GM06990 (cell line): ENCODE measurements at regions not wholly inside any gene's neighbourhood (a gene's known extent, or its start where the extent isn't known, plus 50 kb on each side); places are given as distances from the start of the nearest gene placed in this dataset.

Source experiments
- DNase-seq: peaks from one replicate; pipeline ENCODE4 v3.0.0-alpha.2; 2011; ENCODE audit not compliant: insufficient read length; ENCODE audit errors: extremely low read depth
- H3K27me3 ChIP-seq: replicated peaks from 2 replicates; pipeline ENCODE4 v1.6.0; 2011; ENCODE audit warnings: low read length; ENCODE audit not compliant: control insufficient read depth, insufficient read depth
- H3K36me3 ChIP-seq: 2 replicates; pipeline ENCODE4 v1.5.1; 2011; ENCODE audit warnings: low read length; ENCODE audit not compliant: control insufficient read depth, insufficient read depth
- H3K4me3 ChIP-seq: replicated peaks from 2 replicates; pipeline ENCODE4 v1.5.1; 2011; ENCODE audit warnings: low read depth, mild to moderate bottlenecking, control low read depth, low read length
- TF ChIP-seq, protein P1 (sequence below): IDR thresholded peaks from 2 replicates; pipeline ENCODE4 v1.5.1; 2011; ENCODE audit warnings: low read length, control low read depth, mild to moderate bottlenecking, inconsistent platforms; ENCODE audit not compliant: insufficient read depth, poor library complexity, severe bottlenecking

DNA sequence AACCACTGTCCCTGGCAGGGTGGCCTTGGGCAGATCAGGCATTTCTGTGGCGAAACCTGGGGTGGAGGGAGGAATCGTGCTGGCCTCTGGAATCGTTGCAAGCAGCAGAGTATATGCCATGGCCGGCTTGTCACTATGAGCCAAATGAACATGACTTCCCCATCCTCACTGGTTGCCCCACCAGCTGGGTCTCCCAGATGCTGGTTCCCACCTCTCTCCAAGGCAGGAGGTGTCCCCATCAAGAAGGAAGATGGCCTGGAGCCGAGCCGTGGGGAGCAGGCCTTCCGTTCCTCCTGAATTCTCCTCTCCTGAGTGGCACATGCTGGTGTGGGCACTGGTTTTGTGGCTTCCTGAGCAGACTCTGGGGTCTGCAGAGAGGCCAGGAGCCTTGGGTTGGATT is 60.2 kb upstream of the ACTRT2 start:
- Histone ChIP-seq H3K27me3 (no peaks in the 10 kb centered on the region), H3K36me3 (no peaks in the 10 kb centered on the region), H3K4me3 (no peak overlapping the region)
- TF ChIP-seq, protein P1, sequence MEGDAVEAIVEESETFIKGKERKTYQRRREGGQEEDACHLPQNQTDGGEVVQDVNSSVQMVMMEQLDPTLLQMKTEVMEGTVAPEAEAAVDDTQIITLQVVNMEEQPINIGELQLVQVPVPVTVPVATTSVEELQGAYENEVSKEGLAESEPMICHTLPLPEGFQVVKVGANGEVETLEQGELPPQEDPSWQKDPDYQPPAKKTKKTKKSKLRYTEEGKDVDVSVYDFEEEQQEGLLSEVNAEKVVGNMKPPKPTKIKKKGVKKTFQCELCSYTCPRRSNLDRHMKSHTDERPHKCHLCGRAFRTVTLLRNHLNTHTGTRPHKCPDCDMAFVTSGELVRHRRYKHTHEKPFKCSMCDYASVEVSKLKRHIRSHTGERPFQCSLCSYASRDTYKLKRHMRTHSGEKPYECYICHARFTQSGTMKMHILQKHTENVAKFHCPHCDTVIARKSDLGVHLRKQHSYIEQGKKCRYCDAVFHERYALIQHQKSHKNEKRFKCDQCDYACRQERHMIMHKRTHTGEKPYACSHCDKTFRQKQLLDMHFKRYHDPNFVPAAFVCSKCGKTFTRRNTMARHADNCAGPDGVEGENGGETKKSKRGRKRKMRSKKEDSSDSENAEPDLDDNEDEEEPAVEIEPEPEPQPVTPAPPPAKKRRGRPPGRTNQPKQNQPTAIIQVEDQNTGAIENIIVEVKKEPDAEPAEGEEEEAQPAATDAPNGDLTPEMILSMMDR = no peak
- no peak for DNase-seq

DNA sequence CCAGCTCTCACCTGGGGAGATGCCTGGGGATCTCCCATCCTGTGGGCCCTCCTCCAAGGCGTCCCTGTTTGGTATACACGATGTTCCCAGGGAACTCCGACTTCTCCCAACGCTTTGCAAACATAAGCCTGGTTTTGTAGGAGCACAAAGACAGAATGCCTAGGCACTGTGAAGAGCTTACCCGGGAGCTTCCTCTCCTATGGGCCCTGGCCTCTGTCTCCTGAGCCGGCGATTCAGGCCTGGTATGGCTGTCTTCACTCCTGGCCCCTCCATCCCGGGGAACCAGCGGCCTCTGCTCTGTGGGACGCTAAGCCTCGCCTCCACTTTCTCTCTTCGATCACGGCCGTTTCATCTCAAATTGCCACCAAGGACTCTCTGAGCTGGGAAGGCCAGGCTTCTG is 59.6 kb upstream of the ACTRT2 start:
- DNase-seq = no peak
- TF ChIP-seq, protein P1 = no peak
- Histone ChIP-seq H3K36me3 (no peaks in the 10 kb centered on the region), H3K27me3 (no peaks in the 10 kb centered on the region), H3K4me3 (no peak overlapping the region)

DNA sequence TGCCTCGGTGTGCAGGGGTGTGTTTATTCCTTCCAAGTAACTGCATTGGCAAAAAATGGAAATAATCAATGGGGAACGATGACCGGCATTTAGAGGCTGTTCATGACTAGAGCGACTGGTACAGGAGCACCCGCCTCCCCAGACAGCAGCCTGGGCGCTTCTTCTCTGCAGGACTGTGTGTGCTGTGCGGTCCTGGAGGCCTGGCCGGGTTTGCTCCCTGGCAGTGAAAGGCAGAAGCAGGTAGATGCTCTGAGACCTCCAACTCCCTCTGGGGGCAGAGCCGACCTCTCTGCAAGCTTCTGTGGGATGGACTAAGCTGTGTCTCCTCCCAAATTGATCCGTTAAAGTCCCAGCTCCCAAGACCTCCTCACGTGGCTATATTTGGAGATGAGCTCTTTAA is 59.2 kb upstream of the ACTRT2 start:
- TF ChIP-seq, protein P1 = no peak
- Histone ChIP-seq H3K36me3 (no peaks in the 10 kb centered on the region), H3K4me3 (no peak overlapping the region), H3K27me3 (no peaks in the 10 kb centered on the region)
- DNase-seq = no peak

DNA sequence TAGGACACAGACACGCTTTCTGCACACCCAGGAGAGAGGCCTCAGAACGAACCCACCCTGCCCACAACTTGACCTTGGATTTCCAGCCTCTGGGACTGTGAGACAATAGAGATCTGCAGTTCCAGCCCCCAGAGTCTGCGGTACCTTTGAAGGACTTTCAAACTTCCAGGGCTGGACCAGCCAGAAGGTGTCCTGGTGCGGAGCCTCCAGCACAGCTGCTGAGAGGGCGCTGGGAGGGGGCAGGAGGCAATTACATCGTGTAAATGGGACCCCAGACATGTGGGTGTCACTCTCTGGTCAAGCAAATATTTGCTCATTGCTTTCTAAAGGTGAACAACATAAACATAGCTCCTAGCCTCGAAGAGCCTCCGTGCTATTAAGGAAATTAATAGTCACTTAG is 58.7 kb upstream of the ACTRT2 start:
- no peaks in the 10 kb centered on the region for H3K27me3 ChIP-seq
- no peak for DNase-seq
- TF ChIP-seq, protein P1 = no peak
- H3K36me3 ChIP-seq = no peaks in the 10 kb centered on the region
- H3K4me3 ChIP-seq = no peak overlapping the region

DNA sequence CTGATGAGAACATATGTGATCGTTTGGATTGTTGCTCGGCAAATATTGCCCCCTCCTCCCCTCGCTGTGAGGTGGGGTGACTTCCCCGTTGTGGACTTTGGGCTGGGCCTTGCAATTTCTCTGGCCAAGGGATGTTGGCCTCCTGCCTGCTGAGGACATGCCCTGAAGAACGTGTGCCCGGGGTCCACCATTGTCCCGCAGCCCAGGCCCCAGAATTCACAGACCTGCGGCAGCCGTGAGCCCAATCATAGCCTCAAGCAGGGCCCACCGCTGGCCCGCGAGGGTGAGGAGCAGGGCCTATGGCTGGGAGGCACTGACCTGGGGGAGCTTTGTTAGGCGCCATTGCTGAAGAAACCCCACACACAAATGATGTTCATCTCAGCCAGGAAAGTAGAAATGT is 58.3 kb upstream of the ACTRT2 start:
- TF ChIP-seq, protein P1 = no peak
- H3K4me3 ChIP-seq = no peak overlapping the region
- no peak for DNase-seq
- H3K27me3 ChIP-seq = no peaks in the 10 kb centered on the region
- no peaks in the 10 kb centered on the region for H3K36me3 ChIP-seq

DNA sequence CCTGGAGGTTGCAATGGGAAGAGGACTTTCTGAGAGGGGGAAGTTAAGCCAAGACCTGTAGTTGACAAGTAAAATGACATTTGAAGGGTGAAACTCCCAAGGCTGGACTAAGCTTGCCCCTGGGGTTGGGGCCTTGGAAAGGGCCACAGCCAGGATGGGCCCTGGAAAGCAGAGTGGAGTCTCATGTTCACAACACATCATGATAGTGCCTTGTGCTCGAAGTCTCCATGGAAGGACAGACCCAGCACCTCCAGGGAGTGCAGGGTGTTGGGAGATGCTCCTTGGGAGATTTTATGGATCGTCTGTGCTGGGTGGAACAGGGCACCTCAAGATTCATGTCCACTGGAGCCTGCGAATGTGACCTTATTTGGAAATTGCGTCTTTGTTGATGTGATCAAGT is 55.6 kb upstream of the ACTRT2 start:
- TF ChIP-seq, protein P1 = no peak
- DNase-seq = no peak
- Histone ChIP-seq H3K36me3 (no peaks in the 10 kb centered on the region), H3K27me3 (no peaks in the 10 kb centered on the region), H3K4me3 (no peak overlapping the region)
